ENCODE measurements at regions not wholly inside any gene's neighbourhood (a gene's known extent, or its start where the extent isn't known, plus 50 kb on each side); places are given as distances from the start of the nearest gene placed in this dataset.

GRCh38 chr9:79924836-79925235 lies 353.1 kb downstream of the TLE4 start:
- Histone ChIP-seq H3K36me3 (ENCODE audit: control insufficient read depth, low read depth, low read length) (no peaks in the 10 kb centered on the region), H3K27ac (ENCODE audit: low read length) (no peak overlapping the region), H3K9me3 (ENCODE audit: control insufficient read depth, low read depth, low read length) (no peaks in the 10 kb centered on the region), H3K27me3 (ENCODE audit: control insufficient read depth, insufficient read depth, low read length) (no peaks in the 10 kb centered on the region), H3K9ac (ENCODE audit: low read length) (no peak overlapping the region), H3K4me3 (ENCODE audit: low read length) (no peak overlapping the region), H3K4me1 (ENCODE audit: control insufficient read depth, low read depth, low read length) (no peaks in the 10 kb centered on the region)

GRCh38 chr9:79917421-79917820 lies 345.7 kb downstream of the TLE4 start:
- Histone ChIP-seq H3K9me3 (ENCODE audit: control insufficient read depth, low read depth, low read length) (no peaks in the 10 kb centered on the region), H3K36me3 (ENCODE audit: control insufficient read depth, low read depth, low read length) (no peaks in the 10 kb centered on the region), H3K27ac (ENCODE audit: low read length) (no peak overlapping the region), H3K9ac (ENCODE audit: low read length) (no peak overlapping the region), H3K27me3 (ENCODE audit: control insufficient read depth, insufficient read depth, low read length) (no peaks in the 10 kb centered on the region), H3K4me3 (ENCODE audit: low read length) (no peak overlapping the region), H3K4me1 (ENCODE audit: control insufficient read depth, low read depth, low read length) (no peaks in the 10 kb centered on the region)

- no peaks in the 10 kb centered on the region for H3K4me1 ChIP-seq (ENCODE audit: control insufficient read depth, low read depth, low read length)
Measured at GRCh38 chr9:79913867-79914266, 342.1 kb downstream of the TLE4 start.

GRCh38 chr9:79912318-79913070 lies 340.7 kb downstream of the TLE4 start:
- Histone ChIP-seq H3K9ac (ENCODE audit: low read length) (no peak overlapping the region), H3K4me3 (ENCODE audit: low read length) (no peak overlapping the region), H3K4me1 (ENCODE audit: control insufficient read depth, low read depth, low read length) (no peaks in the 10 kb centered on the region), H3K27ac (ENCODE audit: low read length) (no peak overlapping the region), H3K36me3 (ENCODE audit: control insufficient read depth, low read depth, low read length) (no peaks in the 10 kb centered on the region), H3K27me3 (ENCODE audit: control insufficient read depth, insufficient read depth, low read length) (no peaks in the 10 kb centered on the region), H3K9me3 (ENCODE audit: control insufficient read depth, low read depth, low read length) (no peaks in the 10 kb centered on the region)

More at GRCh38 chr9:79913867-79914266, 342.1 kb downstream of the TLE4 start:
- Histone ChIP-seq H3K36me3 (ENCODE audit: control insufficient read depth, low read depth, low read length) (no peaks in the 10 kb centered on the region), H3K9me3 (ENCODE audit: control insufficient read depth, low read depth, low read length) (no peaks in the 10 kb centered on the region), H3K4me3 (ENCODE audit: low read length) (no peak overlapping the region), H3K27me3 (ENCODE audit: control insufficient read depth, insufficient read depth, low read length) (no peaks in the 10 kb centered on the region), H3K9ac (ENCODE audit: low read length) (no peak overlapping the region), H3K27ac (ENCODE audit: low read length) (no peak overlapping the region)

- H3K4me1 ChIP-seq (ENCODE audit: control insufficient read depth, low read depth, low read length) = no peaks in the 10 kb centered on the region
- H3K27me3 ChIP-seq (ENCODE audit: control insufficient read depth, insufficient read depth, low read length) = no peaks in the 10 kb centered on the region
- no peak overlapping the region for H3K4me3 ChIP-seq (ENCODE audit: low read length)
- no peaks in the 10 kb centered on the region for H3K36me3 ChIP-seq (ENCODE audit: control insufficient read depth, low read depth, low read length)
- H3K27ac ChIP-seq (ENCODE audit: low read length) = no peak overlapping the region
- no peaks in the 10 kb centered on the region for H3K9me3 ChIP-seq (ENCODE audit: control insufficient read depth, low read depth, low read length)
- no peak overlapping the region for H3K9ac ChIP-seq (ENCODE audit: low read length)
Measured at GRCh38 chr9:79911724-79912123, 340.0 kb downstream of the TLE4 start.

GRCh38 chr9:79902825-79903600 lies 331.2 kb downstream of the TLE4 start:
- no peaks in the 10 kb centered on the region for H3K4me1 ChIP-seq (ENCODE audit: control insufficient read depth, low read depth, low read length)
- no peak overlapping the region for H3K27ac ChIP-seq (ENCODE audit: low read length)
- no peaks in the 10 kb centered on the region for H3K27me3 ChIP-seq (ENCODE audit: control insufficient read depth, insufficient read depth, low read length)
- no peaks in the 10 kb centered on the region for H3K9me3 ChIP-seq (ENCODE audit: control insufficient read depth, low read depth, low read length)
- H3K36me3 ChIP-seq (ENCODE audit: control insufficient read depth, low read depth, low read length) = no peaks in the 10 kb centered on the region
- H3K9ac ChIP-seq (ENCODE audit: low read length) = no peak overlapping the region
- no peak overlapping the region for H3K4me3 ChIP-seq (ENCODE audit: low read length)

- Histone ChIP-seq H3K36me3 (ENCODE audit: control insufficient read depth, low read depth, low read length) (no peaks in the 10 kb centered on the region), H3K27me3 (ENCODE audit: control insufficient read depth, insufficient read depth, low read length) (no peaks in the 10 kb centered on the region), H3K9ac (ENCODE audit: low read length) (no peak overlapping the region), H3K27ac (ENCODE audit: low read length) (no peak overlapping the region), H3K4me1 (ENCODE audit: control insufficient read depth, low read depth, low read length) (no peaks in the 10 kb centered on the region), H3K9me3 (ENCODE audit: control insufficient read depth, low read depth, low read length) (no peaks in the 10 kb centered on the region), H3K4me3 (ENCODE audit: low read length) (no peak overlapping the region)
Measured at GRCh38 chr9:79900754-79901153, 329.0 kb downstream of the TLE4 start.

- Histone ChIP-seq H3K36me3 (ENCODE audit: control insufficient read depth, low read depth, low read length) (no peaks in the 10 kb centered on the region), H3K27me3 (ENCODE audit: control insufficient read depth, insufficient read depth, low read length) (no peaks in the 10 kb centered on the region), H3K27ac (ENCODE audit: low read length) (no peak overlapping the region), H3K4me3 (ENCODE audit: low read length) (no peak overlapping the region), H3K9ac (ENCODE audit: low read length) (no peak overlapping the region), H3K4me1 (ENCODE audit: control insufficient read depth, low read depth, low read length) (no peaks in the 10 kb centered on the region), H3K9me3 (ENCODE audit: control insufficient read depth, low read depth, low read length) (no peaks in the 10 kb centered on the region)
Measured at GRCh38 chr9:79896390-79896980, 324.7 kb downstream of the TLE4 start.

GRCh38 chr9:79895232-79895631 lies 323.5 kb downstream of the TLE4 start:
- H3K27ac ChIP-seq (ENCODE audit: low read length) = no peak overlapping the region
- no peaks in the 10 kb centered on the region for H3K4me1 ChIP-seq (ENCODE audit: control insufficient read depth, low read depth, low read length)
- H3K9ac ChIP-seq (ENCODE audit: low read length) = no peak overlapping the region
- no peaks in the 10 kb centered on the region for H3K27me3 ChIP-seq (ENCODE audit: control insufficient read depth, insufficient read depth, low read length)
- no peaks in the 10 kb centered on the region for H3K9me3 ChIP-seq (ENCODE audit: control insufficient read depth, low read depth, low read length)
- H3K36me3 ChIP-seq (ENCODE audit: control insufficient read depth, low read depth, low read length) = no peaks in the 10 kb centered on the region
- H3K4me3 ChIP-seq (ENCODE audit: low read length) = no peak overlapping the region

- H3K27ac ChIP-seq (ENCODE audit: low read length) = no peak overlapping the region
- no peaks in the 10 kb centered on the region for H3K9me3 ChIP-seq (ENCODE audit: control insufficient read depth, low read depth, low read length)
- H3K27me3 ChIP-seq (ENCODE audit: control insufficient read depth, insufficient read depth, low read length) = no peaks in the 10 kb centered on the region
- no peaks in the 10 kb centered on the region for H3K4me1 ChIP-seq (ENCODE audit: control insufficient read depth, low read depth, low read length)
- no peak overlapping the region for H3K9ac ChIP-seq (ENCODE audit: low read length)
- no peak overlapping the region for H3K4me3 ChIP-seq (ENCODE audit: low read length)
- H3K36me3 ChIP-seq (ENCODE audit: control insufficient read depth, low read depth, low read length) = no peaks in the 10 kb centered on the region
Measured at GRCh38 chr9:79889369-79889768, 317.6 kb downstream of the TLE4 start.

- Histone ChIP-seq H3K4me1 (ENCODE audit: control insufficient read depth, low read depth, low read length) (no peaks in the 10 kb centered on the region), H3K27ac (ENCODE audit: low read length) (no peak overlapping the region), H3K9ac (ENCODE audit: low read length) (no peak overlapping the region), H3K9me3 (ENCODE audit: control insufficient read depth, low read depth, low read length) (no peaks in the 10 kb centered on the region), H3K4me3 (ENCODE audit: low read length) (no peak overlapping the region), H3K27me3 (ENCODE audit: control insufficient read depth, insufficient read depth, low read length) (no peaks in the 10 kb centered on the region), H3K36me3 (ENCODE audit: control insufficient read depth, low read depth, low read length) (no peaks in the 10 kb centered on the region)
Measured at GRCh38 chr9:79885093-79885857, 313.5 kb downstream of the TLE4 start.

All from iPS-18a (cell line).